ENCODE measurements at regions not wholly inside any gene's neighbourhood (a gene's known extent, or its start where the extent isn't known, plus 50 kb on each side); places are given as distances from the start of the nearest gene placed in this dataset.
A peak's percentile ranks its signal among the peaks of the same experiment; 100 is the strongest.
"Not testable (repeated sequence)": the region's sequence is repeated elsewhere in the genome, so short reads cannot be mapped to it uniquely, and the experiment has no call there.

DNA sequence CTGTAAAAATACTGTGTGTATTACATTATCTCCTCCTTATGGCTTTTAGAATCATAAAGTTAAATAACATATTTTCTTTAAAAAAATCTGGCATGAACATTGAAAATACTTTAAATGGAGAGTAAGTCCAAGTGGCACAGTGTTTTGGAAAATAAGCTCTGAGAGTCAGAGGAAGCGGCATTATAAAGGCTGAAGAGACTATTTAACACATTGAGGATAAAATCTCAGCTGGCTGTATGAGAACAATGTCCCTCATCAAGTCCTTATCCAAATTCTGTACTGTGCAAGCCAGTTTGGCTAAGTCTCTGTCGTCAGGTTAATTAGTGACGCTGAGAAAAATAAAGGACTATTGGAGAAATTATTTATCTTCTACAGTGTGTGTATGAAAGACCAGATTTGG, 245.5 kb downstream of the MFSD1 start:
- DNase-seq: no peak

GRCh38 chr3:159052494-159052893, 250.6 kb downstream of the MFSD1 start:
- not testable (repeated sequence) for DNase-seq

DNA sequence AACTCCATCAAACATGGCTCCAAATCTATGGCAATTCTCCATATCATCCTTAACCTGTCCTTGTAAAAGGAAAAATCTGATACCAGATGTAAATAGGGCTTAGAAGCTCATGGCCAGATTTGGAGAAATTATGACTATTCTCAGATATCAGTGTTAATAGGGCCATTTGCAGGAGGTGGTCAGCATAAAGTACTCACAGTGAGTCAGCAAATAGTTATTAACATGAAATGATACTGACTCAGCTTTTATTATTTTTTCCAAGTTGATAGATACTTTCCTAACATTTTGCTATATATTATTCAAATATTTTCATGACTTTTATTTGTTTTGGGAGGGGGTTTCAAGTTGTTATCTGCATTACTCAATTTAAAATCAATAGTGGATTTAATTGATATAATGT, 255.8 kb downstream of the MFSD1 start:
- no peak for DNase-seq

DNA sequence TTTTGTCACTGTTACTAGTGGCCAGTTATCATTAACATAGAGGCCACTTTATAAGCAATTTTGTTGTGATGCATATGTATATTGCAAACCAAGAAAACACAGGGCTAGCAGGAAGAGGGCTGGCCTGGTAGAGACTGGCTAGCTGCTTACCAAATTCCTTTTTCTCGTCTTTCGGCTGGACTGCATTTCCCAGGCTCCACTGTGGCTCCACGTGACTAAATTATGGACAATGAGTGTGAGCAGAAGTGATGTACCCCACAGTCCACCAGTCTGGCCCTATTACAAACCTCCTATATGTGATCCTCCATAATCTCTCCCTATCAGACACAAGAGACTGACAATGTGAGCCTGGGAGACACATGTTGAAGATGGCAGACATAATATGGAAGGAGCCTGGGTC, 257.0 kb downstream of the MFSD1 start:
- DNase-seq: no peak

GRCh38 chr3:159059395-159059794, 257.5 kb downstream of the MFSD1 start:
- no peak for DNase-seq

- DNase-seq: no peak
Measured at GRCh38 chr3:159062734-159063410, 261.0 kb downstream of the MFSD1 start.

GRCh38 chr3:159069091-159069490, 267.2 kb downstream of the MFSD1 start, which contains the start of gene IQCJ:
Gene IQCJ (plus strand): TSS chr3:159069319.
- DNase-seq: no peak

GRCh38 chr3:159069866-159070425, 268.1 kb downstream of the MFSD1 start:
- no peak for DNase-seq

DNA sequence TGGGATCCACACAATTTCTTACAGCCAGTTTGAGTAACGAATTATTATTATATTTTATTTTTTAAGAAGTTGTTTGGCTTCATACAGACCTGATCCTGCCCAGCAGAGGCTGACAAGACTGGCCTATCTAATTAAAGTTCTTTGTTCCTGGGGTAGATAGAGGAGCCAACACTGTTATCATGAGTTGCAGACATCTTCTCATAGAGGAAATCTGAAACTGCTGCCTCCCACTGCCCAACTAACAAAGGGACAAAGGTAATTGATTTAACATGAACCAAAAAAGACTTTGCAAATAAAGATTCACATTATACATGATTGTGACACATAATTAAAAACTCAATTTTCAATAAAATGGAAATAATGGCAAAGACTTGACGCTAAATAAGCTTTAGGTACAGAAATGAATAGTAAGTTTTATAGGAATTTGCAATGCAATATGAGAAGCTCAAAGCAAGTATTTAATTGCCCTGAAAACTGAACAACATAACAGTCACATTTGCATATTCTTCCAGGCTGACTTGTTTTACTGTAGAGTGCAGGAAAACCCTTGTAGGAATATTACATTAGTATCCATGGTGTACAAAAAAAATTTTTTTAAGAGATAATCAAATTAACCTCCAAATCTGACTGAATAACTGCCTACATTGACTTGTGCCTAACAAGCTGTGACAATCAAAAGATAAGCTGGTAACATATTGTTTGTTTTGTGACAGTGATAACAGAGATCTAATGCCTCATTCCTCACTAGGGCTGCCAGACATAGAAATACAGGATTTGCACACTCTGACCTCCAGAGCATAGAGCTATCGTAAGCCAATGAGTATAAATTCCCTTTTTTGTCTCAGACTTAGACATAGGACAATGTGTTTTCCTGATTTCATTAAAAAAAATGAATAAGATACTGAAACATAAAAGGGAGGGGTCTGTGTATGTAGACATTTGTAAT, 273.2 kb downstream of the MFSD1 start:
- DNase-seq: no peak

GRCh38 chr3:159077860-159078259, 276.0 kb downstream of the MFSD1 start:
- DNase-seq: no peak

GRCh38 chr3:159080256-159080655, 278.4 kb downstream of the MFSD1 start:
- no peak for DNase-seq

GRCh38 chr3:159080821-159081220, 279.0 kb downstream of the MFSD1 start:
- DNase-seq: no peak

GRCh38 chr3:159082519-159082918, 280.7 kb downstream of the MFSD1 start:
- DNase-seq: no peak

GRCh38 chr3:159091936-159092335, 290.1 kb downstream of the MFSD1 start:
- no peak for DNase-seq

DNA sequence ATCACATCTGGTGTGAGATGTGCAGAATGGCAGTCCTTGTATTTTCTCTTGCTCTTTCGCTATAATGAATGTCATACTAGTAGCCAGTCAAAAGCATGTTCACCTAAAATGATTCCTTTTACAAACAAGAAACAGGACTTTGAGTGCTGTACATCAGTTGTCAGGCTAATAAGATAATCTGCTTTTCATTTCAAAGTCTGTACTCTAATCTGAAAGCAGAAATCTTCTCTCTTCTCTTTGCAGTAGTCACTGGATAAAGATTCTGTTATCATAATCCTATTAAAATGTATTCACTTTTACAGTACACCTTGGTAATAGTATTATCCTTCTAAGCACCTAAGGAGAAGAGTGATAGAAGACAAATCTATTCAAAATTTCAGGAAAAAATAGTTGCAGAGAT, 300.1 kb downstream of the MFSD1 start:
- no peak for DNase-seq

- DNase-seq: no peak
Measured at GRCh38 chr3:159112724-159113123, 310.9 kb downstream of the MFSD1 start.

DNA sequence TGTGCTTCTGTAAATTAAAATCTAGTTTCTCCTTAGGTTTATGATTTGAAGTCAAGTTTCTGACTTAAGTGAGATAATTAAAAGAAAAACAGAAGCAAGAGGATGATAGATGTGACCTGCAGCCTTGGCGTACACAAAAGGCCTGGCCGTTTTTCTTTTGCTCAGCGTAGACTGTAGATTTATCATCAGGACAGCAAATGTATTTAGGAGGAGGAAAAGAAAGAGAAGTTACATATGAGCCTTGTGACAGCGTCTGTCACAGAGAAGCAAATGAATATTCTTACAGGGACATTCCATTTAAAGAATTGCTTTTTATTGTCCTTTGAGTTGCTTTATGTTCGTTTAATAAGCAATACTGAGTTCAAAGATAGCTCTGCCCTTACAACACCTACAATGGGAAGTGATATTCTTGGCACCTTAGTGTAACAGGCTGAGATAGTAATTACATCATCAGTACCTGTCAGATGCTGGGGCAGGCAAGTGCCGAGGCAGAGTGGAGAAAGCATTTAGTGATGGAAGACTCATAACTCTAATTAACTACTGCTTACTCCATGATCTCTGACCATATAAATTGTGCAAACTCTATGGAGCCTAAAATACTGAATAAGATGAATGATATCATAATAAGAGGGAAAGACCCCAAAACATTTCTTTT, 311.5 kb downstream of the MFSD1 start:
- no peak for DNase-seq

- no peak for DNase-seq
Measured at GRCh38 chr3:159114582-159114981, 312.7 kb downstream of the MFSD1 start.

DNA sequence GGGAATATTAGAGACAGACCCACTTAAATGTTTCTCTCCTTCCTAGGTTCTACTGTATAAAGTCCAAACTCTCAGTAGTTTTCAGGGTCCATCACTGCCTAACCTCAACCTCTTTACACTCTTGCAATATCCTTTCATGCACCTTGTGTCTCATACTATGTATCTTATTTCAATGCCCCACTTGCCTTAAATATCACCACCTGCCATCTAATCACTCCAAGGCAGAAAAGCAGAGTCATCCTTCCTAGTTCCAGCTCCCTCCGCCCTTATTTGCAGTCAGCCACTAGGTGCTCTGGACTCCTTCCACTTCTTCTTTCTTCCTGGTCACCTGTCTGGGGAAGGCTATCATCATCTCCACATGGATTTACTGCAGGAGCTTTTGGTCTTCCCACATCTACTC, 322.0 kb downstream of the MFSD1 start:
- DNase-seq: no peak

DNA sequence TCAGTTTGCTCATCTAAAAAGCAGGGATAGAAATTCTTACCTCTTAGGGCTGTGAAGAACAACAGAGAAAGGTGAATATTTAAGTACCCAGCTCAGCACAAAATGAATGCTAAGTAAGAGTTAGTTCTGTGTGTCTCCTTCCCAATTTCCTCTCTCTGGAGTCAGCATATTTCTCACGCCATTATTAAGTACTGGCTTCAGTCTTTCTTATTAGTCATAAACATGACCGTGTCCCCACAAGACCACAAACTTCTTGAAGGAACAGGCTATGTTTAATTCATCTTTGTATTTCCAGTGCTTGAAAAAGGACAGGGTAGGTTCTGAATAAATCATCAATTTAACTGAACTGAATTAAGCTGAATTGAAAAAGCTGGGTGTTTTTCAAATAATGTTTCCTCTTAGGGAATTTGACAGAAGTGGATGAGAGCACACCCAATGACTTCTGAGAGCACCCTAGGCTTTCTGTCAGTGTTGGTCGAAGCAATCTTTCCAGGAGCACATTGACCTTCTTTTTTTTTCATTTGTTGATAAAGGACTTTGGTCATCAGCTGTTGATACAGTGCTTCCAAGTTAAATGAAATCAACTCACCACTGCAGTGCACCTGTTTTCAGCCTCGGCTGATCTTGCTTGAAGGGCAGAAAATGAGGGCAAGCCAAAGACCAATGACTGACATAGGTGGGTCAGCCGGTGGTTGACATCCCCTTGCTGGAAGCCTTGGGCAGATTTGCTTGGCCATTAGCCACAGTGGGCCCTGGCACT, 324.6 kb downstream of the MFSD1 start:
- no peak for DNase-seq

GRCh38 chr3:159127021-159127392, 325.2 kb downstream of the MFSD1 start:
- DNase-seq: no peak

DNA sequence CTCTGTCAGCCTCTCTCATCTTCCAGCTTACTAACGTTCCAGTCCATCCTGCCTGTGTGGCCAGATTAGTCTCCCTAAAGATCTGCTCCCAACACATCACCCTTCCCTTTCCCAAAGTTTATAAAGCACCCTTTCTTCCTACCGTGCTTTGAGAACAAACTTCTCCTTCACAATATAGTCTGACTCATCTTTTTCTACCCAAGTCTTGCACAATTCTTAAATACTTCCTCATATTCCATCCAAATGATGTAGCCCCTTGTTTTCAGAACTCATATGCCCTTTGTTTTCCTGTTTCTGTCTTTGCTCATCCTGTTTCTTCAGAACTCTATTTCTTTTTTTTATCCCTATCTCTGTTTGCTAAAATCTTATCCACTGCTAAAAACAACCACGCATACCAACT, 326.8 kb downstream of the MFSD1 start:
- no peak for DNase-seq

DNA sequence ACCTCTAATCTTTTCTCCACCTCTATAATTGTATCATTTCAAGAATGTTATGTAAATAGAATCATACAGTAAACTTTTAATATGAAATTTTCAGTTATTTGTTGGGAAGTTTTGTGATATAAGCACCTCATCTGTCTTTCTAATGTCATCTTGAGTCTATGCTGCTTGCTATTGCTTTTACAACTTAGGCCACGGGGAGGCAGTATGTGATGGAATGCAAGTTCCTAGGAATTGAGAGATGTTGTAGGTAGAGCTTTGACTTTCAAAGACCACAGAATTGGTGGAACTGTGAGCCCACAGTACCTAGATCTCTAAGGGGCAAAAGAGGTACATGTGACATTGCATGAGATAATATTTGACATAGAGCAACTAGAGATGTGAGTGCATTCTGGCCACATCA, 328.3 kb downstream of the MFSD1 start:
- peak; percentile 6 for DNase-seq

All from activated CD4-positive, alpha-beta T cell treated with anti-CD3 and anti-CD28 coated beads, Interleukin-2, amount 50 U/mL, for 16 hours (primary cell).